CD4-positive, alpha-beta T cell treated with Interleukin-21 for 1 hour (primary cell): ENCODE measurements at regions not wholly inside any gene's neighbourhood (a gene's known extent, or its start where the extent isn't known, plus 50 kb on each side); places are given as distances from the start of the nearest gene placed in this dataset.
"Not testable (repeated sequence)": the region's sequence is repeated elsewhere in the genome, so short reads cannot be mapped to it uniquely, and the experiment has no call there.

Experiments used
- DNase-seq: peaks from one replicate; pipeline ENCODE4 v3.0.0-alpha.2; 2020

DNA sequence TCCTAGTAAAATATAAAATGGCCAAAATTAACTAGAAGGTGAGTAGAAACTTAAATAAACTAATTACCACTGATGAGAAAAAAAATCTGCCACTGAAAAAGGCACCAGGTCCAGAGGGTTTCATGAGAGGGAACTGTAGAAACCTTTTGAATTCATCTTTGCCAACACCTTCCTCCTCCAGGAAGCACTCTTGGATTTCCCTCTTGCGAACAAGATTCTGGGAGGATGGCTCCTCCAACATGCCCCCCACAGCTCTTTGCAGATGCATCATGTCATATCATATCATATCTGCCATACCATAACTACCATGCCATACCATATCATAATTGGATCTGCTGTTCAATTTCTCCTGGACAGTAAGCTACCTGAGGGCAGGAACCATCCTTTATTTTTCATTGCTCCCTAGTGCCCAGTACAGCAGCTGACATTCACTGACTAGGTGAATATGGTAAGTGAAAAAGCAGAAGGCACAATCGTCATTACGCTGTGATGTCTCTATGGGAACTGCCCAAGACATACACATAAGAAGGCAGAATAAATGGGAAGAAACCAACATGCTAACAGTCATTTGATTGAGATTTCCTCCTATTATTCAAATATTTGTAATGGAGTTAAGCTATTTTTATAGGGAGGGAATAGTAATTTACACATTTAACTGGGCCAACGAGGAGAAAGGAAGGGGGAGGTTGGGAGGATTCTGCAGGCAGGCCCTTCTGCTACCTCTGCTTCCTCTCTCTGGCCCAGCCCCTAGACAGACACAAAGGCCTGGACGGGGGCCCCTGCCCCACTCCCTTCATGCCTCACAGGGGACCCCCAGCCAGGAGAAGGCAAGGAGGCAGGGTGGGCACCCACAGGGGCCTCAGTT is 110.1 kb upstream of the SMURF2 start:
- no peak for DNase-seq

DNA sequence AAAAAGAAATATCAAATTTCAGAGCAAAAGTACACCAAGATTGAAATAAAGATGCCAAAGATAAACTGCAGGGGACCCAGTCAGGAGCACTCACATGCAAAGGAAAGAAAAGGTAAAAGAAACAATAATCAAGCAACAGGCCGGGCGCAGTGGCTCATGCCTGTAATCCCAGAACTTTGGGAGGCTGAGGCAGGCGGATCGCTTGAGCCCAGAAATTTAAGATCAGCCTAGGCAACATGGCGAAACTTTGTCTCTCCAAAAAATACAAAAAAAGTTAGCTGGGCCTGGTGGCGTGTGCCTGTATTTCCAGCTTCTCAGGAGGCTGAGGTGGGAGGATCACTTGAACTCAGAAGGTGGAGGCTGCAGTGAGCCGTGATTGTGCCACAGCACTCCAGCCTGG is 107.6 kb upstream of the SMURF2 start:
- DNase-seq: no peak

DNA sequence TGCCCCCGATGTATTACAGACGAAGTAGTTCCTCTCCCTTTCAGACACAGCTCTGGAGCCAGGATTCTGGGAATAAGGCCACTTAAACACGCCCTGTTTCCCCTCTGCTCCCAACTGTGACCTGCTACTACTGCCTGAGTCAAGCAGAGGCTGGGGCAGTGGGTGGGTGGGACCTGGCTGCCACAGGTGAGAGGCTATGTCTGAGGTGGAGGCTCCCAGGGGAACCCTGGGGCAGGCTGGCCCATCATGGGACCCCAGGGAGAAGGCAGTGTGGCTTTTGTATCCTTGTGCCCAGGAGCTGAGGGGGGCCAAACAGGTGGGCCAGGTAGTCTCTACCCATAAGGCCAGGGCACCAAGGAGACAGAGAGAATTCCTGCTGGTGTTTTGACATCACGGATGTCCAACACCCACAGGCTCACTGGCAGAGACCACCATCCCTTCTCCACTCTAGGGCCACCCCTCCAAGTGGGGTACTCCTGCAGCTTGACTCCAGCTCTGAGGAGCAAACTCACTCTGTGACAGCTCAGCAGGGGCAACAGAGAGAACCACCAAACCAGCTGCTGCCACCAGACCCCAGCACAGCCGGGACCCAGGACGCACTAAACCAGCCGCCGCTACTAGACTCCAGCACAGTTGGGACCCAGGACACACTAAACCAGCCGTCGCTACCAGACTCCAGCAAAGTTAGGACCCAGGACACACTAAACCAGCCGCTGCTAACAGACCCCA is 105.3 kb upstream of the SMURF2 start:
- no peak for DNase-seq

GRCh38 chr17:64765191-64765889 is 103.2 kb upstream of the SMURF2 start:
- DNase-seq: no peak

GRCh38 chr17:64750891-64751677 is 89.0 kb upstream of the SMURF2 start:
- DNase-seq: no peak

DNA sequence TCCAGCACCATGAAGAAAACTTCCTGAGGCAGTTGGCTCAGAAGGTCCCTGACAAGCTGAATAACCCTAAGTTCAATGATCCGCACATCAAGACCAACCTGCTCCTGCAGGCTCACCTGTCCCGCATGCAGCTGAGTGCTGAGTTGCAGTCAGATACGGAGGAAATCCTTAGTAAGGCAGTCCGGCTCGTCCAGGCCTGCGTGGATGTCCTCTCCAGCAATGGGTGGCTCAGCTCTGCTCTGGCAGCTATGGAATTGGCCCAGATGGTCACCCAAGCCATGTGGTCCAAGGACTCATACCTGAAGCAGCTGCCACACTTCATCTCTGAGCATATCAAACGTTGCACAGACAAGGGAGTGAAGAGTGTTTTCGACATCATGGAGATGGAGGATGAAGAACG is 88.4 kb upstream of the SMURF2 start:
- no peak for DNase-seq

GRCh38 chr17:64749306-64749705 is 87.2 kb upstream of the SMURF2 start:
- no peak for DNase-seq

- DNase-seq: no peak
Observed at GRCh38 chr17:64747938-64748540, 85.9 kb upstream of the SMURF2 start.

- DNase-seq: no peak
Observed at GRCh38 chr17:64742326-64742725, 80.2 kb upstream of the SMURF2 start.

DNA sequence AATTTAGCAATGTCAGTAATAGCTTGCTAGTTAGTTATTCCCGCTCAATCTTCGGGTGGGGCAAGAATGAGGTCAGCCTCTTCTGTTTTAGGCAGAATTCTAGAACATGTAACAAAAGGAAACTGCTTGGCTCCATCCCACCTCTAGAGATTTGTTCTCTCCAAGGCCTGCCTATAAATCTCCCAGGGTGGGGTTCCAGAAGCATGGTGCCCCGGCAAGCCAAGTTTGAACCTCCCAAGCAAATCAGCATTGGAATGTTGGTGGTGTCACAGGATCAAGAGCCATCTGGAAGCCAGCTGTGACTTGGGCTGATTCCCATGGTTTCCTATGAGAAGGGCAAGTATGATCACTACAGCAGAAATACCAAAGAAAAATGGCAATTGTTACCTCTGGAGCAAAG is 79.8 kb upstream of the SMURF2 start:
- DNase-seq: not testable (repeated sequence)

DNA sequence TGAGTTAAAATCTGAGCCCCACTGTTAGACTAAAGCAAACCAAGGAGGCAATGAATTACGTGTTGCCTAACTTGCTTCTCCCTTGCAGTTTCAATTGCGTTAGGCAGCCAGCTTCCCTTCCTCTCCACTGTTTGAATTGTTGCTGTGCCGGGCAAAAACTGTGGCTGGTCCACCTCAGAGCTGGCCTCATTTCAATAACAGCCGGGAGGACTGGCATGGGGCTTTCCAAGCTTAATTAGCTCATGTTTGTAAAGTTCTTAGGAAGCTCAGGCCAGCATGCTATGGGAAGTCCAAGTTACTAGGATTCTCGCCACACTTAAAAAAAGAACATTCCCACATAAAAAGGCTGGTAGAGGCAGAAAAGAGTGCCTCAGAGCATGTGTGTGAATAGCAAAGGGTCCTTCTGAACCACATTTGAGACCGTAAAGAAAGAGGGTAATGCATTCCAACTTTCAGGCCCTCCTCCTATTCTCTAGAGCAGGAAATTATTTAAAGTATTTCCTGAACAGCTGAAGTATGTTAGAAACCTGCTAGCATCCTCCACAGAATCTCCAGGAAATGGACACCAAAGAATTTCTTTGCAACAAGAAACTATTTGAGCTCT is 79.0 kb upstream of the SMURF2 start:
- DNase-seq: no peak

DNA sequence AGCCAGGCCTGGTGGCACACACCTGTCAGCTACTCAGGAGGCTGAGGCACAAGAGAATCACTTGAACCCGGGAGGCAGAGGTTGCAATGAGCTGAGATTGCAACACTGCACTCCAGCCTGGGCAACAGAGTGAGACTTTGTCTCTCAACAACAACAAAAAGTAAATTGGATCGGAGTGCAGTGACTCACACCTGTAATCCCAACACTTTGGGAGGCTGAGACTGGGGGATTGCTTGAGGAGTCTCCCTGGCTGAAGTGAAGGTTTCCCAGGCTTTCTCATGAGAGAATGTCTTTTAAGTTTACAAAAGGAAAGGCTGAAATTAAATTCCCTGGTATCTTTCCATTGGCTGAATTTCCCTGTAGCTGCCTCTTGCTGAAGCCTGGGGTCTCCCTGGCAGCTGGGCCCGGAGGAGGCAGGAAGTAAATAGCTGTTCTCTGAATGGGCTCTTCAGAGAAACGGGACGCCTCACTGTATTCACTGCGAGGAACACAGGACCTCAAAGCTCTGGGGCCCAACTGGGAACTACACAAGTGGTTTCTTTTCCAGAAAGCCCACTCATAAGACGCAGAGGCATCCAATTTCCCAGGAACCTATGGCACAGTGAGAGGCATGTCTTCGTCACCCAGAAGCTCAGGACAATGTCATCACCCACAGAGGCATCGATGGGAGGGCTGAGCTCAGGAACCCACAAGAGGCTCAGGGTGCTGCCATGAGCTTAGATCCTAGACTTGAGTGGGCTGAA is 77.4 kb upstream of the SMURF2 start:
- DNase-seq: no peak

DNA sequence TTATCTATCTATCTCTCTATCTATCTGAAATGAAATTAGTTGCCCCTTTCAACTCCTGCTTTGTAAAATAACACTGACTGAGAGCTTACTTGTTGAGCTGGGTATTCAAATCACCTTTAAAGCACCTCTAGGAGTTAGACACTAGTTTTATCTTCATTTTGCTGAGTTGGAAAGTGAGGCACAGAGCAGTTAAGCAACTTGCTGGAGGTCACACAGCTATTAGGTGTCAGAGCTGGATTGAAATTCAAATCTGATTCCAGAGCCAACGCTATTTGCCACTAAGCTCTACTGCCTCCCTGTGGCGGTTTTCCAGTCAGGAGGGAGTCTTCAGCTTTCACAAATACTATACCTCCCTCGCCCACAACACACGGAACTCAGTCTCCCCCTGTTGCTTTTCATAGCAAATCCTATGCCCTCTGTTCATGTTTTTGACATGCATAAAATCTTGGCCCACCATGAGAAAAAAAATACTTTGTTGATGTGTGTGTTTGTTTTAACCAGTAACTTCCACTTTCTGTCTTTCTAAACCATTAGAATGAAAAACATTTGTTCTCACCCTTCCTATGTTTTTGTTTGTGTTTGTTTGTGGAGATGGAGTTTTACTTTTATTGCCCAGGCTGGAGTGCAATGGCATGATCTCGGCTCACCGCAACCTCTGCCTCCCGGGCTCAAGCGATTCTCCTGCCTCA is 74.8 kb upstream of the SMURF2 start:
- peak; percentile 64 for DNase-seq

GRCh38 chr17:64732336-64733006 is 70.4 kb upstream of the SMURF2 start:
- DNase-seq: no peak

GRCh38 chr17:64730023-64730422 is 67.9 kb upstream of the SMURF2 start:
- DNase-seq: not testable (repeated sequence)

DNA sequence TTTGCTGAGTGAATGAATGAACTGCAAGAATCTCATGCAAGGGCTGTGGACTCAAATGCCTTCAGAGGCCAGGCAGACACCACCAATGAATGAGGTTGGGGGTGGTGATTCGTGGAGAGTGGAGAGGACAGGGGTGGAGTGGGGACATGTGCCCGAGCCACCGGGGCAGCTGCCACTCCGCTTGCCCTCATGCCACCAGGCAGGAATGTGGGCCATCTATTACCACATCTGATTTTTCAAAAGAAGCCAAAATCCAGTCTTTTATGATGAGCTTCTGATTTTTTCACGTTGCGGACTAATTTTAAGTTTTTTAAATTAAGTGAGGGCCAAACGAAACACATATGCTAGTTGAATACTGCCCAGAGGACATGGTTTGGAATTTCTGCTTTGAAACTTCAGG is 67.1 kb upstream of the SMURF2 start:
- DNase-seq: no peak

GRCh38 chr17:64728041-64728695 is 66.1 kb upstream of the SMURF2 start:
- DNase-seq: no peak

- DNase-seq: not testable (repeated sequence)
Observed at GRCh38 chr17:64726025-64726424, 63.9 kb upstream of the SMURF2 start.

DNA sequence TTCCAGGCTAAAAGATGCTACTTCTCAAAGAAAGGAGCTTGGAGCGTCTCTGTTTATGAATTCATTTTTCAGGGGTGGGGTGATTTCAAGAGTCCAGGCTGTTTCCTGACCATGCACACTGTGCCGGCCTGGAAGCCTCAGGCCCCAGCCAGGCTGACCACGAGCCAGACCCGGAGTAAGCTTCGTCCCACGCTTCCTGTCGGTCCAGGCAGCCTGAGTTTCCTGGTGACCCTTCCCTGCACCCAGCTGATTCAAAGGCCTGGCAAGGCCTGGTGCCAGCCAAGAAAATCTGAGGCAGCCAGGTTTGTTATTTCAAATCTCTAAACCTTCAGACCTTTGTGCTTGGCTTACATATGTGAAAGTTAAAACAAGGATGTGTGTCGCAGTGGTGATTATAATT is 62.1 kb upstream of the SMURF2 start:
- DNase-seq: not testable (repeated sequence)
